RWPE2 (cell line): ENCODE measurements at regions not wholly inside any gene's neighbourhood (a gene's known extent, or its start where the extent isn't known, plus 50 kb on each side); places are given as distances from the start of the nearest gene placed in this dataset.

ENCODE experiments used
- ATAC-seq: fragments of 200-7000 bp; cut with Tn5 transposase; 3 replicates; pipeline ENCODE4 v1.9.1; 2021; ENCODE audit warnings: low read depth
- DNase-seq: peaks from one replicate; pipeline ENCODE4 v3.0.0-alpha.2; 2020; ENCODE audit warnings: low spot score
- H3K27ac ChIP-seq: fragments of 450-650 bp; 2 replicates; pipeline ENCODE4 v1.5.1; 2017; ENCODE audit warnings: mild to moderate bottlenecking; ENCODE audit not compliant: poor library complexity, severe bottlenecking
- H3K27me3 ChIP-seq: fragments of 250-450 bp; sonication (Bioruptor Pico); 2 replicates; pipeline ENCODE4 v1.5.1; 2021; ENCODE audit warnings: mild to moderate bottlenecking, moderate library complexity; ENCODE audit not compliant: insufficient read depth, poor library complexity, severe bottlenecking
- H3K36me3 ChIP-seq: fragments of 250-450 bp; sonication (Bioruptor Pico); 2 replicates; pipeline ENCODE4 v1.5.1; 2020; ENCODE audit warnings: low read depth, mild to moderate bottlenecking, moderate library complexity
- H3K4me1 ChIP-seq: fragments of 250-450 bp; sonication (Bioruptor Pico); 2 replicates; pipeline ENCODE4 v1.5.1; 2021; ENCODE audit warnings: mild to moderate bottlenecking, moderate library complexity; ENCODE audit not compliant: insufficient read depth, poor library complexity, severe bottlenecking
- H3K4me3 ChIP-seq: fragments of 250-450 bp; sonication (Bioruptor Pico); 2 replicates; pipeline ENCODE4 v1.5.1; 2021; ENCODE audit warnings: mild to moderate bottlenecking, moderate library complexity; ENCODE audit not compliant: severe bottlenecking
- H3K9me3 ChIP-seq: fragments of 250-450 bp; sonication (Bioruptor Pico); 2 replicates; pipeline ENCODE4 v1.5.1; 2021; ENCODE audit warnings: mild to moderate bottlenecking, moderate library complexity; ENCODE audit not compliant: severe bottlenecking
- TF ChIP-seq, protein P1 (sequence below): fragments of 450-650 bp; IDR thresholded peaks from one replicate; pipeline ENCODE4 v1.5.1; 2017; ENCODE audit warnings: mild to moderate bottlenecking, moderate library complexity; ENCODE audit not compliant: poor library complexity, severe bottlenecking

DNA sequence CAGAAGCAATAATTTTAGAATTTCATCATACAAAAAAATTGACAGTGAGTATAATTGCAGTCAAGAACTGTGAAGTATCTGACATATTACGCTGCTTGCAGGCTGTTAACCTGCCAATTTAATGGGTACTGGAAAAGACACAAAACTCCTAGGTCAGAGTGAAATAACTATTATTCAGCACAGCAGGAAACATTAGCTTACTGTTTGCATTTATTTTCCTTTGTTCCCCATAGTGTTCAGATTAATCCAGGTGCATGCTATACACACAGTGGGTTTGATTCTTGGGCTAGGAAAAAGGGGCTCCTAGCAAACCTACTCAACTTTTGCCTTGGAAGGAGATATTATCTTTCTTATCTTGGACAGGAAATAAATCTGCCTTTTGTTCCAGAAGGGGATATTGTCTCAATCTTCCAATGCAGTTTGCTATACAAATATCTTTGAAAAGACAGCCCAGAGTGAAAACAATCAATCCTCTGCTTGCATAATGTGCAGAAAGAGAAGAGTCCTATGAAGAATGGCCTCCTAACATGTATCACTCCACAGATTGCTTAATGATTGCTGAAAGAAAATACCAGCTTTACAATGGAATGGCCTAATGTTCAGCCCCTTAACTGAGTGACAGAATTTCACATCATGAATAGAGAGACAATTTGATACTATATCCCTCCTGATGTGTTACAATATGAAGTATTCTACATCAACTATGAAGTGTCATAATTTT lies 443.4 kb downstream of the TBC1D4 start:
- TF ChIP-seq, protein P1, sequence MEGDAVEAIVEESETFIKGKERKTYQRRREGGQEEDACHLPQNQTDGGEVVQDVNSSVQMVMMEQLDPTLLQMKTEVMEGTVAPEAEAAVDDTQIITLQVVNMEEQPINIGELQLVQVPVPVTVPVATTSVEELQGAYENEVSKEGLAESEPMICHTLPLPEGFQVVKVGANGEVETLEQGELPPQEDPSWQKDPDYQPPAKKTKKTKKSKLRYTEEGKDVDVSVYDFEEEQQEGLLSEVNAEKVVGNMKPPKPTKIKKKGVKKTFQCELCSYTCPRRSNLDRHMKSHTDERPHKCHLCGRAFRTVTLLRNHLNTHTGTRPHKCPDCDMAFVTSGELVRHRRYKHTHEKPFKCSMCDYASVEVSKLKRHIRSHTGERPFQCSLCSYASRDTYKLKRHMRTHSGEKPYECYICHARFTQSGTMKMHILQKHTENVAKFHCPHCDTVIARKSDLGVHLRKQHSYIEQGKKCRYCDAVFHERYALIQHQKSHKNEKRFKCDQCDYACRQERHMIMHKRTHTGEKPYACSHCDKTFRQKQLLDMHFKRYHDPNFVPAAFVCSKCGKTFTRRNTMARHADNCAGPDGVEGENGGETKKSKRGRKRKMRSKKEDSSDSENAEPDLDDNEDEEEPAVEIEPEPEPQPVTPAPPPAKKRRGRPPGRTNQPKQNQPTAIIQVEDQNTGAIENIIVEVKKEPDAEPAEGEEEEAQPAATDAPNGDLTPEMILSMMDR: no peak
- no peaks in the 10 kb centered on the region for H3K9me3 ChIP-seq
- no peak overlapping the region for H3K4me3 ChIP-seq
- no peak overlapping the region for H3K27ac ChIP-seq
- H3K4me1 ChIP-seq: no peaks in the 10 kb centered on the region
- no peaks in the 10 kb centered on the region for H3K27me3 ChIP-seq
- H3K36me3 ChIP-seq: no peaks in the 10 kb centered on the region
- ATAC-seq: no peak
- no peak for DNase-seq

- no peak for ATAC-seq
- no peak for DNase-seq
- TF ChIP-seq, protein P1: no peak
These were observed 456.0 kb downstream of the TBC1D4 start for GRCh38 chr13:75025956-75026355.

DNA sequence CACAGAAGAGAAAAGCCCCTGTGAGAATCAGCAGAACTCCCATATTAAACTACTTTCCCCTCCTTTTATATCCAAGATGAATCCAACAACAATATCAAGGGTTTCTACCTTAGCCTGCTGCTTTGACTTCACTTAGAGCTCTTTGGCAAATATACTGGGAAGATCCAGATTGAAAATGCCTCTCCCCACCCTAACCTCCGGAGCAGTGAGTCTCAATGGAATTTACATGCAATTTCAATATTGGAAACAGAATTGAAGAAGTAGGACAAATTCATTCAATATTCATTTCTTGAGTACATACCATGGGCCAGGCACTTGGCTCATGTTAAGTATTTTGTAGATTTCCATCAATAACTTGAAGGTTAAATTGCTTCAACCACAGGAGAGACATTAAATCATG lies 457.4 kb downstream of the TBC1D4 start:
- H3K4me1 ChIP-seq: no peaks in the 10 kb centered on the region
- H3K9me3 ChIP-seq: no peaks in the 10 kb centered on the region
- H3K27ac ChIP-seq: no peak overlapping the region
- TF ChIP-seq, protein P1: no peak
- ATAC-seq (no peak), DNase-seq (no peak)
- no peak overlapping the region for H3K4me3 ChIP-seq
- no peaks in the 10 kb centered on the region for H3K36me3 ChIP-seq
- no peaks in the 10 kb centered on the region for H3K27me3 ChIP-seq

More at GRCh38 chr13:75025956-75026355, 456.0 kb downstream of the TBC1D4 start:
- Histone ChIP-seq H3K27ac (no peak overlapping the region), H3K4me3 (no peak overlapping the region), H3K36me3 (no peaks in the 10 kb centered on the region), H3K27me3 (no peaks in the 10 kb centered on the region), H3K4me1 (no peaks in the 10 kb centered on the region), H3K9me3 (no peaks in the 10 kb centered on the region)

DNA sequence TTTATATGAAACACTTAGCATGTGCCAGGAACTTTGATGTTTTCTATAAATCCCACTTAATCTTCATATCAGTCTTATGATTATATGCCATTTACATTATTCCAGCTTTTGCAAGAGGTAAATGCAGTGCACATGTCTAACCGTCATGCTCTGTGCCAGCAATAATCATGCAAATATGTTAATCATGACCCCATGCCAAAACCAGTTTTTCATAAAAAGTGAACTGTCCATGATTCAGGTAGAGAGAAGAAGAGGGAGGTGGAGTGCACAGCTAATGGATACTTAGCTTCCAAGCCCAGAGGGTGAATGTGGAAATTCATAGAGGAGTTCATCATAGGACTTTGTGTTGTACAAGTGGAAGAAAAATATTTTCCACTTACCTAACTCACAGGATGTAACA lies 458.4 kb downstream of the TBC1D4 start:
- ATAC-seq: no peak
- no peak overlapping the region for H3K4me3 ChIP-seq
- H3K9me3 ChIP-seq: no peaks in the 10 kb centered on the region
- TF ChIP-seq, protein P1: no peak
- no peaks in the 10 kb centered on the region for H3K4me1 ChIP-seq
- no peak overlapping the region for H3K27ac ChIP-seq
- DNase-seq: no peak
- H3K36me3 ChIP-seq: no peaks in the 10 kb centered on the region
- no peaks in the 10 kb centered on the region for H3K27me3 ChIP-seq

DNA sequence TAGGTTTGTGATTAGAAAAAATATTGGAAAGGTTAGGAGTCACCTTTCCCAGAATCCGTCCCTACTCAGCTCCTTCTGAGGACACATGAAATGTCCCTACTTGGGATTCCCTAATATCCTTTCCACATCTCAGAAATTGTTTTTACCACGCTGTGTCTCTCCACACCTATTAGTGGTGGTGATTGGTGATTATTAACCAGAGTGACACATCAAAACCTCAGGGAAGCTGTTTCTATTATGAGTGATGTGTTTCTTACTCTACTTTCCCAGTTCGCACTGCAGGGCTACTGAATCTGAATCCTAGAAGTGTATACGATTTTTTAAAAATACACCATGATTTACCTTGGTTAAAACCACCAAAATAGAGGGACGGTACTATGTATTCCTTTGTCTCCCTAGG lies 460.8 kb downstream of the TBC1D4 start:
- TF ChIP-seq, protein P1: no peak
- ATAC-seq (no peak), DNase-seq (no peak)
- Histone ChIP-seq H3K4me1 (no peaks in the 10 kb centered on the region), H3K4me3 (no peak overlapping the region), H3K36me3 (no peaks in the 10 kb centered on the region), H3K27ac (no peak overlapping the region), H3K27me3 (no peaks in the 10 kb centered on the region), H3K9me3 (no peaks in the 10 kb centered on the region)
